A549 (cell line): ENCODE measurements at regions not wholly inside any gene's neighbourhood (a gene's known extent, or its start where the extent isn't known, plus 50 kb on each side); places are given as distances from the start of the nearest gene placed in this dataset.

Experiments used
- ATAC-seq, 2 experiments: fragments of 200-7000 bp in 1 of 2; fragments of >200 bp in 1 of 2; cut with Nextera tagmentation in 1 of 2; cut with Tn5 transposase in 1 of 2; 3 replicates each; pipeline versions ENCODE4 v1.8.0 to v1.9.1; 2018 to 2020; ENCODE audit warnings: mild to moderate bottlenecking in 1 of 2, moderate library complexity in 1 of 2
- CTCF ChIA-PET: fragments of 300-600 bp; sonication (Branson Sonifier 250); formaldehyde crosslinking; extraction: SDS; loops from one replicate; lab custom pipeline; 2021; ENCODE audit warnings: antibody characterized with exemption, inconsistent platforms; lab: Yijun Ruan, JAX
- POLR2A ChIA-PET: fragments of 350-600 bp; formaldehyde crosslinking; extraction: SDS; loops from one replicate; lab custom pipeline; 2021; ENCODE audit warnings: antibody characterized with exemption, inconsistent platforms; lab: Yijun Ruan, JAX
- DNase-seq, 2 experiments: peaks; one replicate each; pipeline versions ENCODE4 v3.0.0 to v3.0.0-alpha.2; 2011 to 2016; ENCODE audit warnings: low read depth in 1 of 2, low spot score in 1 of 2
- FAIRE-seq: peaks from 2 replicates; lab custom pipeline; 2011; peaks lifted over from hg19 to GRCh38; lab: Jason Lieb, UNC
- H3K27ac ChIP-seq, 2 experiments: fragments of >200 bp; sonication (Bioruptor Twin); formaldehyde crosslinking; 3 replicates each; pipeline ENCODE4 v1.5.1; 2016 to 2017
- H3K4me1 ChIP-seq: fragments of >200 bp; sonication (Bioruptor Twin); formaldehyde crosslinking; 3 replicates; pipeline ENCODE4 v1.6.1; 2016
- H3K4me2 ChIP-seq: fragments of >200 bp; sonication (Bioruptor Twin); formaldehyde crosslinking; 3 replicates; pipeline ENCODE4 v1.6.1; 2016
- H3K4me3 ChIP-seq: fragments of >200 bp; sonication (Bioruptor Twin); formaldehyde crosslinking; 3 replicates; pipeline ENCODE4 v1.5.1; 2016
- H3K9me3 ChIP-seq: fragments of >200 bp; sonication (Bioruptor Twin); formaldehyde crosslinking; 3 replicates; pipeline ENCODE4 v1.6.1; 2016
- CBX2 ChIP-seq: fragments of 200-600 bp; sonication (generic); IDR thresholded peaks from 2 replicates; pipeline ENCODE4 v1.6.1; 2016; ENCODE audit warnings: low read depth, mild to moderate bottlenecking, borderline replicate concordance
- CHD4 ChIP-seq: fragments of 200-600 bp; sonication (generic); IDR thresholded peaks from 2 replicates; pipeline ENCODE4 v1.6.1; 2016; ENCODE audit warnings: antibody characterized with exemption, mild to moderate bottlenecking, borderline replicate concordance
- EHMT2 ChIP-seq: fragments of 200-600 bp; sonication (generic); IDR thresholded peaks from 2 replicates; pipeline ENCODE4 v1.6.1; 2016; ENCODE audit warnings: antibody characterized with exemption, low read depth, mild to moderate bottlenecking, moderate library complexity
- FOSL2 ChIP-seq, 2 experiments: fragments of 450-650 bp in 1 of 2; fragments of >200 bp in 1 of 2; sonication (Bioruptor Twin) in 1 of 2; formaldehyde crosslinking; IDR thresholded peaks; 2 replicates each; pipeline versions ENCODE4 v1.5.0 to v1.6.1; 2016 to 2020; ENCODE audit warnings: mild to moderate bottlenecking in 1 of 2, moderate library complexity in 1 of 2
- HOXB13 ChIP-seq: fragments of 250-450 bp; sonication (Bioruptor Pico); IDR thresholded peaks from 2 replicates; pipeline ENCODE4 v1.5.0; 2020; ENCODE audit warnings: low read depth, mild to moderate bottlenecking, moderate library complexity
- HOXB5 ChIP-seq: fragments of 250-450 bp; sonication (Bioruptor Pico); IDR thresholded peaks from 2 replicates; pipeline ENCODE4 v1.5.0; 2020; ENCODE audit warnings: mild to moderate bottlenecking, moderate library complexity
- JUN ChIP-seq, 2 experiments: fragments of >200 bp; sonication (Bioruptor Twin); formaldehyde crosslinking; IDR thresholded peaks; 2 replicates in 1 of 2; 3 replicates in 1 of 2; pipeline ENCODE4 v1.6.1; 2016 to 2017
- MAFK ChIP-seq: fragments of 450-650 bp; IDR thresholded peaks from 2 replicates; pipeline ENCODE4 v1.6.1; 2014; ENCODE audit not compliant: partially characterized antibody
- MYC ChIP-seq: IDR thresholded peaks from 2 replicates; pipeline ENCODE4 v1.6.1; 2012; ENCODE audit warnings: mild to moderate bottlenecking, inconsistent platforms, low read length, improper control_type of control experiment, borderline replicate concordance
- NFE2L2 ChIP-seq: fragments of 150-350 bp; conservative IDR thresholded peaks from 2 replicates; pipeline ENCODE4 v1.6.1; 2014; ENCODE audit warnings: low read length
- NPAS2 ChIP-seq: fragments of 250-450 bp; sonication (Bioruptor Pico); IDR thresholded peaks from 2 replicates; pipeline ENCODE4 v1.8.0; 2022; ENCODE audit warnings: mild to moderate bottlenecking, moderate library complexity, borderline replicate concordance
- NR3C1 ChIP-seq: fragments of >200 bp; sonication (Bioruptor Twin); formaldehyde crosslinking; IDR thresholded peaks from 3 replicates; pipeline ENCODE4 v1.6.1; 2017
- POLR2A ChIP-seq: IDR thresholded peaks from 2 replicates; pipeline ENCODE4 v1.6.1; 2012; ENCODE audit warnings: mild to moderate bottlenecking, low read length
- POLR2AphosphoS2 ChIP-seq: conservative IDR thresholded peaks from 2 replicates; pipeline ENCODE4 v1.6.1; 2012; ENCODE audit warnings: low read length, improper control_type of control experiment, inconsistent platforms
- RAD21 ChIP-seq, 2 experiments: fragments of >200 bp in 1 of 2; sonication (Bioruptor Twin) in 1 of 2; formaldehyde crosslinking in 1 of 2; IDR thresholded peaks in 1 of 2; conservative IDR thresholded peaks in 1 of 2; 2 replicates in 1 of 2; 3 replicates in 1 of 2; pipeline ENCODE4 v1.6.1; 2012 to 2018; ENCODE audit warnings: inconsistent platforms in 1 of 2
- RFX5 ChIP-seq: fragments of 450-650 bp; IDR thresholded peaks from 2 replicates; pipeline ENCODE4 v1.7.1; 2014; ENCODE audit warnings: antibody characterized with exemption, mild to moderate bottlenecking, moderate library complexity
- SMC3 ChIP-seq: fragments of >200 bp; sonication (Bioruptor Twin); formaldehyde crosslinking; IDR thresholded peaks from 3 replicates; pipeline ENCODE4 v1.6.1; 2018; ENCODE audit warnings: inconsistent platforms
- ZC3H11A ChIP-seq: fragments of 450-650 bp; IDR thresholded peaks from 2 replicates; pipeline ENCODE4 v1.6.1; 2014; ENCODE audit warnings: antibody characterized with exemption, mild to moderate bottlenecking
- ZFP36 ChIP-seq: fragments of 450-650 bp; IDR thresholded peaks from 2 replicates; pipeline ENCODE4 v1.6.1; 2014; ENCODE audit warnings: borderline replicate concordance; ENCODE audit not compliant: partially characterized antibody
- ZSCAN20 ChIP-seq: fragments of 250-450 bp; sonication (Bioruptor Pico); IDR thresholded peaks from 2 replicates; pipeline ENCODE4 v1.8.0; 2022; ENCODE audit warnings: mild to moderate bottlenecking, moderate library complexity
- WGBS: methylation state at CpG from one replicate; pipeline ENCODE4 v1.1.6; 2017; ENCODE audit errors: missing lambda C conversion rate; 5-methylcytosine and 5-hydroxymethylcytosine counted together
- TF ChIP-seq, protein P1 (sequence below): fragments of 250-450 bp; sonication (Bioruptor Pico); IDR thresholded peaks from 2 replicates; pipeline ENCODE4 v1.5.0; 2020; ENCODE audit warnings: low read depth, mild to moderate bottlenecking, moderate library complexity
- TF ChIP-seq, protein P2 (sequence below): IDR thresholded peaks from 2 replicates; pipeline ENCODE4 v1.6.1; 2012
- TF ChIP-seq, protein P3 (sequence below): fragments of >200 bp; sonication (Bioruptor Twin); formaldehyde crosslinking; IDR thresholded peaks from 3 replicates; pipeline ENCODE4 v1.5.1; 2016
- TF ChIP-seq, protein P4 (sequence below): fragments of >200 bp; sonication (Bioruptor Twin); formaldehyde crosslinking; IDR thresholded peaks from 2 replicates; pipeline ENCODE4 v1.6.1; 2016
- TF ChIP-seq, protein P5 (sequence below): fragments of 450-650 bp; IDR thresholded peaks from 2 replicates; pipeline ENCODE4 v1.6.1; 2014; ENCODE audit warnings: antibody characterized with exemption
- TF ChIP-seq, protein P6 (sequence below): fragments of 200-600 bp; sonication (generic); IDR thresholded peaks from 2 replicates; pipeline ENCODE4 v1.6.1; 2016; ENCODE audit warnings: antibody characterized with exemption, mild to moderate bottlenecking, moderate library complexity
- TF ChIP-seq, protein P7 (sequence below): fragments of 250-450 bp; sonication (Bioruptor Pico); IDR thresholded peaks from 2 replicates; pipeline ENCODE4 v1.5.0; 2021; ENCODE audit warnings: mild to moderate bottlenecking, moderate library complexity, borderline replicate concordance

DNA sequence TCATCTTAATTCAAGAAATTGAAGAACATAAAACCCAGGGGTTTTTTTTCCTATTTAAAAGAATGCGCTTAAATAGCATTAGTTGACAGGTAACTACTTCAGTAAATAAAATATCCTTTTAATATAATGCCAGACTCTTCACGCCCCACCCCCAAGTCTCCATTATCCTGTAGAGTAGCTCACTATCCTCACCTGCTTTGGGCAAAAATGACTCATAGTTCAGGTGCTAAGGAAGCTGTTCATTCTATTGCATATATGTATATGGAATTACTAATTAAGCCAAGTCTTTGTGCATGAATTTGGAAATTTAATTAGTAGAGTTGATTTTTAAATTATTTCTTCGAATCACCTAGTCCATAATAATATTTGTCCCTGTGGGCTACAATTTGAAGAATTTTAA lies 656.8 kb upstream of the ANKRD30A start:
- POLR2A ChIA-PET, result no interaction called here
- CTCF ChIA-PET, result no interaction called here
- no peak for FAIRE-seq
- Histone ChIP-seq H3K9me3 (no peaks in the 10 kb centered on the region), H3K4me1 (no peaks in the 10 kb centered on the region), H3K27ac (no peak overlapping the region), H3K4me3 (no peak overlapping the region), H3K4me2 (no peak overlapping the region)
- DNase-seq, result no peak
- 55% methylated on average over 3 of the region's 3 CpGs for WGBS
- no peak for ATAC-seq
- TF ChIP-seq JUN (IDR thresholded peaks at IDR 0.05), result no peak
- no peak for TF ChIP-seq MYC
- TF ChIP-seq POLR2A, result no peak
- TF ChIP-seq EHMT2, result no peak
- TF ChIP-seq NR3C1, result no peak
- no peak for TF ChIP-seq ZFP36
- no peak for TF ChIP-seq MAFK
- TF ChIP-seq RFX5, result no peak
- TF ChIP-seq CBX2, result no peak
- TF ChIP-seq FOSL2 (IDR thresholded peaks at IDR 0.05), result no peak
- TF ChIP-seq FOSL2 (CRISPR knock-in tag; IDR thresholded peaks at IDR 0.05), result no peak
- TF ChIP-seq, protein P1, sequence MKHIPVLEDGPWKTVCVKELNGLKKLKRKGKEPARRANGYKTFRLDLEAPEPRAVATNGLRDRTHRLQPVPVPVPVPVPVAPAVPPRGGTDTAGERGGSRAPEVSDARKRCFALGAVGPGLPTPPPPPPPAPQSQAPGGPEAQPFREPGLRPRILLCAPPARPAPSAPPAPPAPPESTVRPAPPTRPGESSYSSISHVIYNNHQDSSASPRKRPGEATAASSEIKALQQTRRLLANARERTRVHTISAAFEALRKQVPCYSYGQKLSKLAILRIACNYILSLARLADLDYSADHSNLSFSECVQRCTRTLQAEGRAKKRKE, result no peak
- no peak for TF ChIP-seq CHD4
- no peak for TF ChIP-seq ZC3H11A
- no peak for TF ChIP-seq NPAS2 (CRISPR knock-in tag)
- TF ChIP-seq, protein P2, sequence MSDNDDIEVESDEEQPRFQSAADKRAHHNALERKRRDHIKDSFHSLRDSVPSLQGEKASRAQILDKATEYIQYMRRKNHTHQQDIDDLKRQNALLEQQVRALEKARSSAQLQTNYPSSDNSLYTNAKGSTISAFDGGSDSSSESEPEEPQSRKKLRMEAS, result no peak
- TF ChIP-seq, protein P3, sequence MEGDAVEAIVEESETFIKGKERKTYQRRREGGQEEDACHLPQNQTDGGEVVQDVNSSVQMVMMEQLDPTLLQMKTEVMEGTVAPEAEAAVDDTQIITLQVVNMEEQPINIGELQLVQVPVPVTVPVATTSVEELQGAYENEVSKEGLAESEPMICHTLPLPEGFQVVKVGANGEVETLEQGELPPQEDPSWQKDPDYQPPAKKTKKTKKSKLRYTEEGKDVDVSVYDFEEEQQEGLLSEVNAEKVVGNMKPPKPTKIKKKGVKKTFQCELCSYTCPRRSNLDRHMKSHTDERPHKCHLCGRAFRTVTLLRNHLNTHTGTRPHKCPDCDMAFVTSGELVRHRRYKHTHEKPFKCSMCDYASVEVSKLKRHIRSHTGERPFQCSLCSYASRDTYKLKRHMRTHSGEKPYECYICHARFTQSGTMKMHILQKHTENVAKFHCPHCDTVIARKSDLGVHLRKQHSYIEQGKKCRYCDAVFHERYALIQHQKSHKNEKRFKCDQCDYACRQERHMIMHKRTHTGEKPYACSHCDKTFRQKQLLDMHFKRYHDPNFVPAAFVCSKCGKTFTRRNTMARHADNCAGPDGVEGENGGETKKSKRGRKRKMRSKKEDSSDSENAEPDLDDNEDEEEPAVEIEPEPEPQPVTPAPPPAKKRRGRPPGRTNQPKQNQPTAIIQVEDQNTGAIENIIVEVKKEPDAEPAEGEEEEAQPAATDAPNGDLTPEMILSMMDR, result no peak
- TF ChIP-seq, protein P4, sequence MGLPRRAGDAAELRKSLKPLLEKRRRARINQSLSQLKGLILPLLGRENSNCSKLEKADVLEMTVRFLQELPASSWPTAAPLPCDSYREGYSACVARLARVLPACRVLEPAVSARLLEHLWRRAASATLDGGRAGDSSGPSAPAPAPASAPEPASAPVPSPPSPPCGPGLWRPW, result no peak

DNA sequence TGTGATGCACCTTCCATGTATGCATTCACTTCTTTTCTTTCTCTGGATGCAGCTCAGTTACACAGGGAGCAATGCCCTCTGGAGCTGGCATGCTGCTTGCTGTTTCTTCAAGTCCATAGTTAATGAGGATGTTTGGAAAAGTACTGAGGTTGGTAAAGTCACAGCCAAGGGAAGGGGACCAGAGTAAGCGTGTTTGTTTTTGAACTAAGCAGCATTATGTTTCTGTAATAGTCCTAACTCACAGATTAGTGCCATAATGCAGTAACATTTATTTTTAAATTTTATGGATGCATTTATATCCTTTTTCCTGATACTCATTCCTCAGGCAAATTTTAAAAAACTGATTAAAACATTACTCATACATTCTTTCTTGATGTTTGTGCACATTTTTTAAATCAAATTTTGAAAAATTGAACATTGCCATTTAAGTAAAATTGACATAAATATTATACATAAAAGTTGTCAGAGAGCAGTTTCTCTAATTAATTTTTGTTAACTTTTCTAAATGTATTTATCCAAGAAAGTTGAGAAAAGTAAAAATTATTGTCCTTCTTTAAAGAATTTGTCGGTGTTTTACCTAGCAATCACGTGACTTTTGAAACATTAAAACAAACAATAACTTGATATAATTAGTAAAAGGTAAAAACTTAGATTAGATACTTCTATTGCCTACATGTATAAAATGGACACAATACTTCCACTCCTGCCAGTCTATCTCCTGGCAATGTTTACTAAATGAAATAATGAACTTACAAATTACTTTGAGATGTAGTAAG lies 659.6 kb upstream of the ANKRD30A start:
- ChIA-PET CTCF (no interaction called here), POLR2A (no interaction called here)
- Histone ChIP-seq H3K4me2 (no peak overlapping the region), H3K4me1 (no peaks in the 10 kb centered on the region), H3K27ac (no peak overlapping the region), H3K4me3 (no peak overlapping the region), H3K9me3 (no peaks in the 10 kb centered on the region)
- DNase-seq, result no peak
- no peak for ATAC-seq
- TF ChIP-seq, protein P1, result no peak
- TF ChIP-seq EHMT2 (no peak), HOXB5 (CRISPR knock-in tag) (no peak), NFE2L2 (no peak), ZSCAN20 (no peak), SMC3 (no peak), RAD21 (conservative IDR thresholded peaks at IDR 0.05 in 1 of 2, IDR thresholded peaks at IDR 0.05 in 1 of 2) (no peak), POLR2AphosphoS2 (no peak), HOXB13 (CRISPR knock-in tag) (no peak), POLR2A (no peak)
- TF ChIP-seq, protein P5, sequence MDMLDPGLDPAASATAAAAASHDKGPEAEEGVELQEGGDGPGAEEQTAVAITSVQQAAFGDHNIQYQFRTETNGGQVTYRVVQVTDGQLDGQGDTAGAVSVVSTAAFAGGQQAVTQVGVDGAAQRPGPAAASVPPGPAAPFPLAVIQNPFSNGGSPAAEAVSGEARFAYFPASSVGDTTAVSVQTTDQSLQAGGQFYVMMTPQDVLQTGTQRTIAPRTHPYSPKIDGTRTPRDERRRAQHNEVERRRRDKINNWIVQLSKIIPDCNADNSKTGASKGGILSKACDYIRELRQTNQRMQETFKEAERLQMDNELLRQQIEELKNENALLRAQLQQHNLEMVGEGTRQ, result no peak
- TF ChIP-seq, protein P6, sequence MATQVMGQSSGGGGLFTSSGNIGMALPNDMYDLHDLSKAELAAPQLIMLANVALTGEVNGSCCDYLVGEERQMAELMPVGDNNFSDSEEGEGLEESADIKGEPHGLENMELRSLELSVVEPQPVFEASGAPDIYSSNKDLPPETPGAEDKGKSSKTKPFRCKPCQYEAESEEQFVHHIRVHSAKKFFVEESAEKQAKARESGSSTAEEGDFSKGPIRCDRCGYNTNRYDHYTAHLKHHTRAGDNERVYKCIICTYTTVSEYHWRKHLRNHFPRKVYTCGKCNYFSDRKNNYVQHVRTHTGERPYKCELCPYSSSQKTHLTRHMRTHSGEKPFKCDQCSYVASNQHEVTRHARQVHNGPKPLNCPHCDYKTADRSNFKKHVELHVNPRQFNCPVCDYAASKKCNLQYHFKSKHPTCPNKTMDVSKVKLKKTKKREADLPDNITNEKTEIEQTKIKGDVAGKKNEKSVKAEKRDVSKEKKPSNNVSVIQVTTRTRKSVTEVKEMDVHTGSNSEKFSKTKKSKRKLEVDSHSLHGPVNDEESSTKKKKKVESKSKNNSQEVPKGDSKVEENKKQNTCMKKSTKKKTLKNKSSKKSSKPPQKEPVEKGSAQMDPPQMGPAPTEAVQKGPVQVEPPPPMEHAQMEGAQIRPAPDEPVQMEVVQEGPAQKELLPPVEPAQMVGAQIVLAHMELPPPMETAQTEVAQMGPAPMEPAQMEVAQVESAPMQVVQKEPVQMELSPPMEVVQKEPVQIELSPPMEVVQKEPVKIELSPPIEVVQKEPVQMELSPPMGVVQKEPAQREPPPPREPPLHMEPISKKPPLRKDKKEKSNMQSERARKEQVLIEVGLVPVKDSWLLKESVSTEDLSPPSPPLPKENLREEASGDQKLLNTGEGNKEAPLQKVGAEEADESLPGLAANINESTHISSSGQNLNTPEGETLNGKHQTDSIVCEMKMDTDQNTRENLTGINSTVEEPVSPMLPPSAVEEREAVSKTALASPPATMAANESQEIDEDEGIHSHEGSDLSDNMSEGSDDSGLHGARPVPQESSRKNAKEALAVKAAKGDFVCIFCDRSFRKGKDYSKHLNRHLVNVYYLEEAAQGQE, result no peak
- TF ChIP-seq, protein P7, sequence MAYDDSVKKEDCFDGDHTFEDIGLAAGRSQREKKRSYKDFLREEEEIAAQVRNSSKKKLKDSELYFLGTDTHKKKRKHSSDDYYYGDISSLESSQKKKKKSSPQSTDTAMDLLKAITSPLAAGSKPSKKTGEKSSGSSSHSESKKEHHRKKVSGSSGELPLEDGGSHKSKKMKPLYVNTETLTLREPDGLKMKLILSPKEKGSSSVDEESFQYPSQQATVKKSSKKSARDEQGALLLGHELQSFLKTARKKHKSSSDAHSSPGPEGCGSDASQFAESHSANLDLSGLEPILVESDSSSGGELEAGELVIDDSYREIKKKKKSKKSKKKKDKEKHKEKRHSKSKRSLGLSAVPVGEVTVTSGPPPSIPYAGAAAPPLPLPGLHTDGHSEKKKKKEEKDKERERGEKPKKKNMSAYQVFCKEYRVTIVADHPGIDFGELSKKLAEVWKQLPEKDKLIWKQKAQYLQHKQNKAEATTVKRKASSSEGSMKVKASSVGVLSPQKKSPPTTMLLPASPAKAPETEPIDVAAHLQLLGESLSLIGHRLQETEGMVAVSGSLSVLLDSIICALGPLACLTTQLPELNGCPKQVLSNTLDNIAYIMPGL (CRISPR knock-in tag), result no peak
- peak; percentile 7 for FAIRE-seq
- 36% methylated on average over 3 of the region's 3 CpGs for WGBS
